Upper lobe of left lung (tissue), 4 donors: ENCODE measurements at regions not wholly inside any gene's neighbourhood (a gene's known extent, or its start where the extent isn't known, plus 50 kb on each side); places are given as distances from the start of the nearest gene placed in this dataset.
"Not testable (repeated sequence)": the region's sequence is repeated elsewhere in the genome, so short reads cannot be mapped to it uniquely, and the experiment has no call there.

Experiments used
- EP300 ChIP-seq, 4 donors: sonication (generic); formaldehyde crosslinking; IDR thresholded peaks; one replicate each; pipeline ENCODE4 v1.5.1; 2017; ENCODE audit warnings: antibody characterized with exemption in 4 of 4, control low read depth in 2 of 4
- TF ChIP-seq, protein P1 (sequence below), 6 experiments: fragments of 450-650 bp in 4 of 6; fragments of 200-600 bp in 2 of 6; sonication (generic) in 2 of 6; IDR thresholded peaks; one replicate each; pipeline ENCODE4 v1.5.1; 2016 to 2019; ENCODE audit warnings: antibody characterized with exemption in 6 of 6

DNA sequence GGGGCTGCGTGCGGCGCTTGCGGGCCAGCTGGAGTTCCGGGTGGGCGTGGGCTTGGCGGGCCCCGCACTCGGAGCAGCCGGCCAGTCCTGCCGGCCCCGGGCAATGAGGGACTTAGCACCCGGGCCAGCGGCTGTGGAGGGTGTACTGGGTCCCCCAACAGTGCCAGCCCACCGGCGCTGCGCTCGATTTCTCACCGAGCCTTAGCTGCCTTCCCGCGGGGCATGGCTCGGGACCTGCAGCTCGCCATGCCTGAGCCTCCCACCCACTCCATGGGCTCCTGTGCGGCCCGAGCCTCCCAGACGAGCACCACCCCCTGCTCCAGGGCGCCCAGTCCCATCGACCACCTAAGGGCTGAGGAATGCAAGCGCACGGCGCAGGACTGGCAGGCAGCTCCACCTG lies 83.8 kb downstream of the VIP start:
- TF ChIP-seq EP300 (IDR thresholded peaks at IDR 0.05) = not testable (repeated sequence)
- TF ChIP-seq, protein P1, sequence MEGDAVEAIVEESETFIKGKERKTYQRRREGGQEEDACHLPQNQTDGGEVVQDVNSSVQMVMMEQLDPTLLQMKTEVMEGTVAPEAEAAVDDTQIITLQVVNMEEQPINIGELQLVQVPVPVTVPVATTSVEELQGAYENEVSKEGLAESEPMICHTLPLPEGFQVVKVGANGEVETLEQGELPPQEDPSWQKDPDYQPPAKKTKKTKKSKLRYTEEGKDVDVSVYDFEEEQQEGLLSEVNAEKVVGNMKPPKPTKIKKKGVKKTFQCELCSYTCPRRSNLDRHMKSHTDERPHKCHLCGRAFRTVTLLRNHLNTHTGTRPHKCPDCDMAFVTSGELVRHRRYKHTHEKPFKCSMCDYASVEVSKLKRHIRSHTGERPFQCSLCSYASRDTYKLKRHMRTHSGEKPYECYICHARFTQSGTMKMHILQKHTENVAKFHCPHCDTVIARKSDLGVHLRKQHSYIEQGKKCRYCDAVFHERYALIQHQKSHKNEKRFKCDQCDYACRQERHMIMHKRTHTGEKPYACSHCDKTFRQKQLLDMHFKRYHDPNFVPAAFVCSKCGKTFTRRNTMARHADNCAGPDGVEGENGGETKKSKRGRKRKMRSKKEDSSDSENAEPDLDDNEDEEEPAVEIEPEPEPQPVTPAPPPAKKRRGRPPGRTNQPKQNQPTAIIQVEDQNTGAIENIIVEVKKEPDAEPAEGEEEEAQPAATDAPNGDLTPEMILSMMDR (IDR thresholded peaks at IDR 0.05) = not testable (repeated sequence)
